Lower leg skin (tissue), 4 donors: ENCODE measurements at regions not wholly inside any gene's neighbourhood (a gene's known extent, or its start where the extent isn't known, plus 50 kb on each side); places are given as distances from the start of the nearest gene placed in this dataset.

Experiments
- DNase-seq, 2 donors: peaks; one replicate each; pipeline ENCODE4 v3.0.0-alpha.2; 2019; ENCODE audit warnings: low spot score in 2 of 2
- H3K4me3 ChIP-seq: fragments of 200-600 bp; sonication (generic); 2 replicates; pipeline ENCODE4 v1.5.1; 2017; ENCODE audit warnings: mild to moderate bottlenecking, low read depth; ENCODE audit not compliant: poor library complexity, severe bottlenecking
- POLR2A ChIP-seq, 2 donors: fragments of 450-650 bp; IDR thresholded peaks; one replicate each; pipeline ENCODE4 v1.6.1; 2016 to 2017; ENCODE audit warnings: antibody characterized with exemption in 2 of 2, mild to moderate bottlenecking in 1 of 2, moderate library complexity in 1 of 2
- WGBS, 2 donors: methylation state at CpG; one replicate each; pipeline ENCODE4 v1.1.5; 2018; 5-methylcytosine and 5-hydroxymethylcytosine counted together
- intact Hi-C: fragments of 100-400 bp; cut with DNase I; formaldehyde crosslinking; loops from one replicate; pipeline ENCODE4 v1.15.0; 2023; ENCODE audit warnings: low total_unique reads
- TF ChIP-seq, protein P1 (sequence below), 3 donors: fragments of 450-650 bp; IDR thresholded peaks; one replicate each; pipeline ENCODE4 v1.5.1; 2016; ENCODE audit warnings: antibody characterized with exemption in 3 of 3, mild to moderate bottlenecking in 3 of 3, moderate library complexity in 2 of 3

DNA sequence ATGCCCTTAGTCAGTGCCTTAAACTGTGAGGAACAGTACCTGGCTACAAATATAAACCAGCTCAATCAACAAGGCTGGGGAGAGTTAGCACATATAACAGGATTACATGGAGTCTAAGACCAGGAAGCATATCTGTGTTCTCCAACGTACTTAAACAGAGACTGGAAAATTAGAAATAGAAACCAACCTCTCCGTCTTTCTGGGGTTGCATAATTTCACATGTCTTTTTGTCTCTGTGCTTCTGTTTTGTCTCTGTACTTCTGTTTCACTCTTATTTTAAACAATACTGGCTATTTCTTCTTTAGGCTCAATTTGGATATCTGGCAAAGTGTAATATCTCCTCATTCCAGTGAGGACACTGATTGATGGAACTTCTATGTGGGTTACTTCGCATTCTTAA, 749.0 kb upstream of the ZEB2 start:
- intact Hi-C loops, result no loop called here
- TF ChIP-seq, protein P1, sequence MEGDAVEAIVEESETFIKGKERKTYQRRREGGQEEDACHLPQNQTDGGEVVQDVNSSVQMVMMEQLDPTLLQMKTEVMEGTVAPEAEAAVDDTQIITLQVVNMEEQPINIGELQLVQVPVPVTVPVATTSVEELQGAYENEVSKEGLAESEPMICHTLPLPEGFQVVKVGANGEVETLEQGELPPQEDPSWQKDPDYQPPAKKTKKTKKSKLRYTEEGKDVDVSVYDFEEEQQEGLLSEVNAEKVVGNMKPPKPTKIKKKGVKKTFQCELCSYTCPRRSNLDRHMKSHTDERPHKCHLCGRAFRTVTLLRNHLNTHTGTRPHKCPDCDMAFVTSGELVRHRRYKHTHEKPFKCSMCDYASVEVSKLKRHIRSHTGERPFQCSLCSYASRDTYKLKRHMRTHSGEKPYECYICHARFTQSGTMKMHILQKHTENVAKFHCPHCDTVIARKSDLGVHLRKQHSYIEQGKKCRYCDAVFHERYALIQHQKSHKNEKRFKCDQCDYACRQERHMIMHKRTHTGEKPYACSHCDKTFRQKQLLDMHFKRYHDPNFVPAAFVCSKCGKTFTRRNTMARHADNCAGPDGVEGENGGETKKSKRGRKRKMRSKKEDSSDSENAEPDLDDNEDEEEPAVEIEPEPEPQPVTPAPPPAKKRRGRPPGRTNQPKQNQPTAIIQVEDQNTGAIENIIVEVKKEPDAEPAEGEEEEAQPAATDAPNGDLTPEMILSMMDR (IDR thresholded peaks at IDR 0.05), result no peak
- TF ChIP-seq POLR2A (IDR thresholded peaks at IDR 0.05), result no peak
- WGBS, 2 donors, result 72 to 76% methylated on average over 3 of the region's 3 CpGs

DNA sequence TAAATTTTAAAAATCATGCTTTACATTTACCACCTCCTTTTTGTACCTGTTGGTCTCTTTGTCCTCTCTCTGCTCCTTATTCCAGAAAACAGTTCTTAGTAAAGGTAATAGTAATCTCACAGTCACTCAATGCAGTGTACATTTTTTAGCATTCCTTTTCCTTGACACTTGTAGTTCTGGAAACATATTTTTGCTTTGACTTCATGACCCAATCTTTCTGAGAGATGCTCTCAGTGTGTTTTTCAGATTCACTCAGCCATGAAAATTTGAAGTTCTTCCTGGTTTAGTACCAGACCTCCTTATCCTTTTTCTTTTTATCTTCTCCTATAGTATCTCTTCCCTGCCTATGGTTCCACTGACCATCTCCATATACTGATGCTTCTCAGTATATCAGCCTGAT, 747.5 kb upstream of the ZEB2 start:
- intact Hi-C loops, result no loop called here
- no peak for DNase-seq
- no peak for TF ChIP-seq POLR2A (IDR thresholded peaks at IDR 0.05)
- TF ChIP-seq, protein P1 (IDR thresholded peaks at IDR 0.05), result no peak
- no peak overlapping the region for H3K4me3 ChIP-seq

More for the DNA sequence above, 749.0 kb upstream of the ZEB2 start:
- H3K4me3 ChIP-seq, result no peak overlapping the region
- DNase-seq, result no peak

DNA sequence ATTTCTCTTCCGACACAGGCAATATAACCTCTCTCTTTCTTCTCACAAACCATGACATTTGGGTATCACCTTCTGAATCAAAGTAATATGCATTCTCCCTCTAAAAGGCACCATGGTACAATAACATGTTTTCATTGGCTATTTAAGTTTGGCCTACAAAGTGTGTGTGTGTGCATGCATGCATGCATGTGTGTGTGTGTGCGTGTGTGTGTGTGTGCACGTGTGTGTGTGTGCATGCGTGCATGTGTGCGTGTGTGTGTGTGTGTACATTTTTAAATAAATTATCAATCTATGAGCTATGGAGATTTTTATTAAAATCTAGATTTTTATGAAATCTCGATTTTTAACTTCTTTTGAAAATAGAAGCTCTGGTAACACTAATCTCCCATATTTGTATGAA, 745.3 kb upstream of the ZEB2 start:
- WGBS, 2 donors, result 86 to 95% methylated on average over 6 of the region's 6 CpGs
- no peak overlapping the region for H3K4me3 ChIP-seq
- TF ChIP-seq, protein P1 (IDR thresholded peaks at IDR 0.05), result no peak
- no peak for TF ChIP-seq POLR2A (IDR thresholded peaks at IDR 0.05)
- no peak for DNase-seq
- intact Hi-C loops, result no loop called here

DNA sequence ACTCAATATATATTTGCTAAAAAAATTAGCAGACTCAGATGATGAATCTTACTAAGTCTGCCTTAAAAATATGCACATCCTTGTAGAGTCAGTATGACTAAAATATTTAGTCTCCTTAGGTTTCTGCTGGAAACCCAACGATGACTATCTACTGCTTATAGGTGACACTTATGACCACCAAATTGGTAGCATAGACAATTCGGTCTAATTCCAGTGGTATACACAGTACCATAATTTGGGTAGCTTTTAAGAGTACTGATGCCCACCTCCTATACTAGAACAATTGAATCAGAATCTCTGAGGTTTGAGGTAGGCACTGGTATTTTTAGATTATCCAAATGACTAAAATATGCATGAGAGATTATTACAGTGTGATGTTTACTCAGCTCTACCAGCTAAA, 740.8 kb upstream of the ZEB2 start:
- no peak for TF ChIP-seq POLR2A (IDR thresholded peaks at IDR 0.05)
- TF ChIP-seq, protein P1 (IDR thresholded peaks at IDR 0.05), result no peak
- intact Hi-C loops, result no loop called here
- DNase-seq, result no peak
- H3K4me3 ChIP-seq, result no peak overlapping the region
- 89 to 92% methylated on average over 2 of the region's 2 CpGs for WGBS, 2 donors

DNA sequence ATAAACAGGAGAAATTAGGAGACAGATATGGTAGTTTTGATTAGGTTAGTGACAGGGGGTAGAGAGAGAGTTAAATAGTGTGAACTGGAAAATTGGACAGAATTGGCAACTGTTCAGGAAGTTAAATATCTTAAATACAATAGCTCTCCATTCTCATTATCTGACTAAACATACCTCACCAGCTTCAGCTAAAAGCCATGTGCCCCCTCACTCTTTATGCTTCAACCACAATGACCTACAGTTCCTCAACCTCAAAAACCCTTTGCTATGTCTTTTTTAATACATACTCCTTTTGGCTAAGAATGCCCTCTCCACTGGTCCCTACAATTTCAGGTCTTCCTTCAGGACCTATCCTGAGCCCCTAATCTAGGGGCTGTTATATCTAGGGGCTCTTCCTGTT, 740.2 kb upstream of the ZEB2 start:
- intact Hi-C loops, result no loop called here
- TF ChIP-seq POLR2A (IDR thresholded peaks at IDR 0.05), result no peak
- TF ChIP-seq, protein P1 (IDR thresholded peaks at IDR 0.05), result no peak
- no peak for DNase-seq
- H3K4me3 ChIP-seq, result no peak overlapping the region

DNA sequence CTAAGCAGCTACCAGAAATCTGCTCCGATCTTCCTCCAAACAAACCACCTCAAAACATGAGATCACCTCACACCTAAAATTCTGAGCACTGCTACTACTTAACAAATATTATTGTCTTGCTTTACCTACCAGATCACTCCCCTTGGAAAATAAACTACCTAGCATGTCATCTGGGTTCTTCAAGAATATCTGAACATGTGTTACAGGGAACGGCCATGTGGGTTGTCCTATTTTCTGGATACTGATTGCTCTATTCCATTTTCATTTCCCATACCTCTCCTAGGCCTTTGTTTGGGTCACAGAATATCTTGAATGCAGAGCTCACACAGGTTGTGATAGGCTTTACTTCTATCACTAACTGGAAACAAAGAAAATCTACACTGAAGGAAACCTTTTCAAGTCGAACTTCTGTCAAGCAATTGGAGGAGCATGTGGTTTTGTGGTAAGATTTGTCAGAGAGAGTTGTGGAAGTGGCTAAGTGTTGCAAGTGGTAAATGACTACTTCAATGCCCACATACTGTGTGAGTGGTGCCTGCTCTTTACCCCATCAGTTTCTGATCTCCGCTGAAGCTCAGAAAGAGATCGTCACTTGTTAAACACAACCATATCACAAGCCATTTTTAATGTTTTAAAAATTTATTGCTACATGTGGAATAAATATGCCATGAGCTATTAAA, 739.1 kb upstream of the ZEB2 start:
- DNase-seq, result no peak
- no peak overlapping the region for H3K4me3 ChIP-seq
- WGBS, 2 donors, result 79 to 84% methylated on average over 5 of the region's 5 CpGs
- intact Hi-C loops, result no loop called here
- TF ChIP-seq, protein P1 (IDR thresholded peaks at IDR 0.05), result no peak
- no peak for TF ChIP-seq POLR2A (IDR thresholded peaks at IDR 0.05)
